Keratinocyte (primary cell): ENCODE measurements at regions not wholly inside any gene's neighbourhood (a gene's known extent, or its start where the extent isn't known, plus 50 kb on each side); places are given as distances from the start of the nearest gene placed in this dataset.

ENCODE experiments used
- DNase-seq: peaks from one replicate; pipeline ENCODE4 v3.0.0-alpha.2; 2011; ENCODE audit warnings: low read depth, missing footprints, low spot score
- FAIRE-seq: peaks from 2 replicates; lab custom pipeline; 2011; peaks lifted over from hg19 to GRCh38; lab: Jason Lieb, UNC
- H2AFZ ChIP-seq: 2 replicates; pipeline ENCODE4 v1.6.0; 2012; ENCODE audit warnings: low read length, control low read depth, inconsistent platforms; ENCODE audit not compliant: control insufficient read depth
- H3K27ac ChIP-seq: 2 replicates; pipeline ENCODE4 v1.5.1; 2011; ENCODE audit warnings: low read length; ENCODE audit not compliant: control insufficient read depth, insufficient read depth
- H3K27me3 ChIP-seq: 3 replicates; pipeline ENCODE4 v1.6.0; 2011; ENCODE audit warnings: low read length; ENCODE audit not compliant: control insufficient read depth, insufficient read depth; ENCODE audit errors: extremely low read depth
- H3K36me3 ChIP-seq, 2 experiments: 2 replicates in 1 of 2; 3 replicates in 1 of 2; pipeline ENCODE4 v1.5.1; 2011; ENCODE audit warnings: low read length in 2 of 2, mild to moderate bottlenecking in 1 of 2; ENCODE audit not compliant: control insufficient read depth in 2 of 2, insufficient read depth in 2 of 2; ENCODE audit errors: extremely low read depth in 1 of 2
- H3K4me1 ChIP-seq: 3 replicates; pipeline ENCODE4 v1.5.1; 2011; ENCODE audit warnings: low read length; ENCODE audit not compliant: control insufficient read depth, insufficient read depth; ENCODE audit errors: extremely low read depth
- H3K4me2 ChIP-seq: 3 replicates; pipeline ENCODE4 v1.6.0; 2011; ENCODE audit warnings: low read depth, low read length; ENCODE audit not compliant: control insufficient read depth, insufficient read depth; ENCODE audit errors: extremely low read depth
- H3K4me3 ChIP-seq, 3 experiments: fragments of 200-600 bp in 1 of 3; sonication (generic) in 1 of 3; 2 replicates in 2 of 3; 3 replicates in 1 of 3; pipeline ENCODE4 v1.5.1; 2011 to 2016; ENCODE audit warnings: low read length in 3 of 3, mild to moderate bottlenecking in 3 of 3, control low read depth in 2 of 3, inconsistent platforms in 1 of 3, low read depth in 1 of 3, mixed read lengths in 1 of 3, mixed run types in 1 of 3, moderate library complexity in 1 of 3; ENCODE audit not compliant: control insufficient read depth in 2 of 3, insufficient read depth in 2 of 3; ENCODE audit errors: extremely low read depth in 1 of 3
- H3K79me2 ChIP-seq: 2 replicates; pipeline ENCODE4 v1.6.0; 2012; ENCODE audit warnings: low read length; ENCODE audit not compliant: control insufficient read depth, insufficient read depth
- H3K9ac ChIP-seq: 3 replicates; pipeline ENCODE4 v1.6.0; 2011; ENCODE audit warnings: low read length; ENCODE audit not compliant: control insufficient read depth, insufficient read depth; ENCODE audit errors: extremely low read depth
- H3K9me1 ChIP-seq: 3 replicates; pipeline ENCODE4 v1.6.0; 2011; ENCODE audit warnings: low read length; ENCODE audit not compliant: control insufficient read depth, insufficient read depth; ENCODE audit errors: extremely low read depth
- H3K9me3 ChIP-seq: 2 replicates; pipeline ENCODE4 v1.5.1; 2012; ENCODE audit warnings: low read depth, low read length; ENCODE audit not compliant: control insufficient read depth
- H4K20me1 ChIP-seq: 3 replicates; pipeline ENCODE4 v1.6.0; 2011; ENCODE audit warnings: low read length; ENCODE audit not compliant: control insufficient read depth, insufficient read depth; ENCODE audit errors: extremely low read depth
- EZH2 ChIP-seq: IDR thresholded peaks from one replicate; pipeline ENCODE4 v1.6.1; 2012; ENCODE audit warnings: inconsistent platforms, mild to moderate bottlenecking, low read length, moderate library complexity
- dilution Hi-C: fragments of 300-500 bp; cut with MboI; formaldehyde crosslinking; loops from one replicate; pipeline ENCODE4 v1.7.0; 2020; ENCODE audit warnings: low sequenced_read_pairs; ENCODE audit not compliant: extremely low pct_ligation_motif_present
- TF ChIP-seq, protein P1 (sequence below), 3 experiments: IDR thresholded peaks in 1 of 3; conservative IDR thresholded peaks in 1 of 3; optimal IDR thresholded peaks in 1 of 3; 2 replicates in 2 of 3; 3 replicates in 1 of 3; pipeline versions ENCODE3 to v1.5.1; 2011; ENCODE audit warnings: low read length in 3 of 3, mild to moderate bottlenecking in 3 of 3, moderate library complexity in 2 of 3, control low read depth in 1 of 3, inconsistent platforms in 1 of 3; ENCODE audit not compliant: insufficient read depth in 2 of 3; ENCODE audit errors: extremely low read depth in 1 of 3

DNA sequence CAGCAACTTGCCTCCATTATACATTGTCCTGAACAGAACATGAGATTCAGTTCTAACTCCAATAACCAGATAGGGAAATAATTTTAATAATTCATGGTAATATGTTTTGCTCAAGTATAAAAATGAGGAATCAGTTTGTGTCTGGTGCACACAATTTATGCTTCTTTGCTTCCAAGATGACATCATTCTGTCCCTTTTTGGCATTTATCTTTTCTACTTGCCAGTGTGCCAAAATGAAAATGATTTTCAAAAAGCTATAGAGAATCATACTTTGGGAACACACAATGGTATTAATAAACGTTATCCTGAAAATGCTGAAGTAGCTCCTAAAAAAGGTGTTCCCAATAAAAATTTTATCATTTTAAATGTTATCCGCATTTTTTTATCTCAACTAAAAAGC is 519.0 kb downstream of the CAAP1 start:
- dilution Hi-C loops: no loop called here
- H3K27ac ChIP-seq: no peak overlapping the region
- DNase-seq (no peak), FAIRE-seq (no peak)
- TF ChIP-seq, protein P1, sequence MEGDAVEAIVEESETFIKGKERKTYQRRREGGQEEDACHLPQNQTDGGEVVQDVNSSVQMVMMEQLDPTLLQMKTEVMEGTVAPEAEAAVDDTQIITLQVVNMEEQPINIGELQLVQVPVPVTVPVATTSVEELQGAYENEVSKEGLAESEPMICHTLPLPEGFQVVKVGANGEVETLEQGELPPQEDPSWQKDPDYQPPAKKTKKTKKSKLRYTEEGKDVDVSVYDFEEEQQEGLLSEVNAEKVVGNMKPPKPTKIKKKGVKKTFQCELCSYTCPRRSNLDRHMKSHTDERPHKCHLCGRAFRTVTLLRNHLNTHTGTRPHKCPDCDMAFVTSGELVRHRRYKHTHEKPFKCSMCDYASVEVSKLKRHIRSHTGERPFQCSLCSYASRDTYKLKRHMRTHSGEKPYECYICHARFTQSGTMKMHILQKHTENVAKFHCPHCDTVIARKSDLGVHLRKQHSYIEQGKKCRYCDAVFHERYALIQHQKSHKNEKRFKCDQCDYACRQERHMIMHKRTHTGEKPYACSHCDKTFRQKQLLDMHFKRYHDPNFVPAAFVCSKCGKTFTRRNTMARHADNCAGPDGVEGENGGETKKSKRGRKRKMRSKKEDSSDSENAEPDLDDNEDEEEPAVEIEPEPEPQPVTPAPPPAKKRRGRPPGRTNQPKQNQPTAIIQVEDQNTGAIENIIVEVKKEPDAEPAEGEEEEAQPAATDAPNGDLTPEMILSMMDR (optimal IDR thresholded peaks at IDR 0.05 in 1 of 3, IDR thresholded peaks at IDR 0.05 in 1 of 3, conservative IDR thresholded peaks at IDR 0.05 in 1 of 3; ENCODE audit: extremely low read depth in 1 of 3, insufficient read depth in 2 of 3, low read length in 3 of 3): no peak
- no peak for TF ChIP-seq EZH2
- H3K4me1 ChIP-seq: no peaks in the 10 kb centered on the region
- no peaks in the 10 kb centered on the region for H3K9me1 ChIP-seq
- no peak overlapping the region for H2AFZ ChIP-seq
- no peak overlapping the region for H3K4me3 ChIP-seq
- H3K79me2 ChIP-seq: no peaks in the 10 kb centered on the region
- H3K9ac ChIP-seq: no peak overlapping the region
- no peaks in the 10 kb centered on the region for H3K27me3 ChIP-seq
- H3K9me3 ChIP-seq: no peaks in the 10 kb centered on the region
- H3K4me2 ChIP-seq: no peak overlapping the region
- H4K20me1 ChIP-seq: no peaks in the 10 kb centered on the region
- H3K36me3 ChIP-seq: no peaks in the 10 kb centered on the region

DNA sequence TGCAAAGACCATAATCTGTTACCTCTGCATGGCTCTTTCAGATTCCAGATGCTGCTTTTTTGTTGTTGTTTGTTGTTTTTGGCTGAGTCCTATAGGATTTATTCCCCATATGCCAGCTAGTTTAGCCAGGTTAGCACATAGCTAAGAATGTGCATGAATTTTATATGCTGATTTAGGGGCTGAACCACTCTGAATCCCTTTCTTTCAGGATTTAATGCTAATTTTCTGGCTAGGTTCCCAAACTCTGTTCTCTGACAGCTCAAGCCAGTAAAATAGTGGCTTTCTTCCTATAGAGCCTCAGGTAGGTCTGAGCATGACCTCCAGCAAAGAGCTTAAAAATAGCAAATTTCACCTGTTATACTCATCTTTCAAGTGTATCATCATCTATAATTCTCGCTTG is 521.4 kb downstream of the CAAP1 start:
- Histone ChIP-seq H3K4me2 (no peak overlapping the region), H4K20me1 (no peaks in the 10 kb centered on the region), H3K79me2 (no peaks in the 10 kb centered on the region), H3K27ac (no peak overlapping the region), H3K9ac (no peak overlapping the region), H3K9me1 (no peaks in the 10 kb centered on the region), H3K36me3 (no peaks in the 10 kb centered on the region), H3K9me3 (no peaks in the 10 kb centered on the region), H3K4me1 (no peaks in the 10 kb centered on the region), H3K27me3 (no peaks in the 10 kb centered on the region), H3K4me3 (no peak overlapping the region), H2AFZ (no peak overlapping the region)
- no peak for DNase-seq
- FAIRE-seq: no peak
- dilution Hi-C loops: no loop called here
- TF ChIP-seq, protein P1 (optimal IDR thresholded peaks at IDR 0.05 in 1 of 3, IDR thresholded peaks at IDR 0.05 in 1 of 3, conservative IDR thresholded peaks at IDR 0.05 in 1 of 3; ENCODE audit: extremely low read depth in 1 of 3, insufficient read depth in 2 of 3, low read length in 3 of 3): no peak
- no peak for TF ChIP-seq EZH2
